Medulla oblongata (tissue), 1 donor: ENCODE measurements at regions not wholly inside any gene's neighbourhood (a gene's known extent, or its start where the extent isn't known, plus 50 kb on each side); places are given as distances from the start of the nearest gene placed in this dataset.
A peak's percentile ranks its signal among the peaks of the same experiment; 100 is the strongest.

Experiments
- DNase-seq: peaks from one replicate; pipeline ENCODE4 v3.0.0-alpha.2; 2015; ENCODE audit errors: extremely low spot score

- no peak for DNase-seq
Observed at GRCh38 chr12:116651089-116651488, 86.8 kb downstream of the SPRING1 start.

- DNase-seq = no peak
Observed at GRCh38 chr12:116650585-116651087, 87.2 kb downstream of the SPRING1 start.

- no peak for DNase-seq
Observed at GRCh38 chr12:116650062-116650461, 87.8 kb downstream of the SPRING1 start.

- no peak for DNase-seq
Observed at GRCh38 chr12:116647813-116648212, 88.6 kb downstream of the MAP1LC3B2 start.

GRCh38 chr12:116646901-116647300 is 87.7 kb downstream of the MAP1LC3B2 start:
- no peak for DNase-seq

- no peak for DNase-seq
Observed at GRCh38 chr12:116644806-116645205, 85.6 kb downstream of the MAP1LC3B2 start.

- no peak for DNase-seq
Observed at GRCh38 chr12:116642683-116643082, 83.5 kb downstream of the MAP1LC3B2 start.

GRCh38 chr12:116642106-116642505 is 82.9 kb downstream of the MAP1LC3B2 start:
- DNase-seq = no peak

GRCh38 chr12:116640281-116640680 is 81.1 kb downstream of the MAP1LC3B2 start:
- no peak for DNase-seq

GRCh38 chr12:116639765-116640164 is 80.6 kb downstream of the MAP1LC3B2 start:
- no peak for DNase-seq

GRCh38 chr12:116638376-116638775 is 79.2 kb downstream of the MAP1LC3B2 start:
- DNase-seq = no peak

GRCh38 chr12:116637589-116638150 is 78.5 kb downstream of the MAP1LC3B2 start:
- no peak for DNase-seq

- DNase-seq = no peak
Observed at GRCh38 chr12:116636608-116637519, 77.7 kb downstream of the MAP1LC3B2 start.

- peak; percentile 26 for DNase-seq
Observed at GRCh38 chr12:116635487-116635886, 76.3 kb downstream of the MAP1LC3B2 start.

GRCh38 chr12:116633476-116633875 is 74.3 kb downstream of the MAP1LC3B2 start:
- DNase-seq = no peak

GRCh38 chr12:116631619-116632018 is 72.4 kb downstream of the MAP1LC3B2 start:
- no peak for DNase-seq

GRCh38 chr12:116630762-116631161 is 71.6 kb downstream of the MAP1LC3B2 start:
- DNase-seq = no peak

GRCh38 chr12:116629480-116629879 is 70.3 kb downstream of the MAP1LC3B2 start:
- DNase-seq = no peak

GRCh38 chr12:116628989-116629388 is 69.8 kb downstream of the MAP1LC3B2 start:
- DNase-seq = no peak

GRCh38 chr12:116628450-116628793 is 69.2 kb downstream of the MAP1LC3B2 start:
- no peak for DNase-seq
